Stimulated activated CD4-positive, alpha-beta T cell treated with anti-CD3 and anti-CD28 coated beads, Interleukin-1b, Interleukin-23, amount 100 ng/mL, for 4 hours (primary cell): ENCODE measurements at regions not wholly inside any gene's neighbourhood (a gene's known extent, or its start where the extent isn't known, plus 50 kb on each side); places are given as distances from the start of the nearest gene placed in this dataset.

ENCODE experiments used
- DNase-seq, 2 donors: peaks; one replicate each; pipeline ENCODE4 v3.0.0-alpha.2; 2020; ENCODE audit warnings: low read depth in 2 of 2

DNA sequence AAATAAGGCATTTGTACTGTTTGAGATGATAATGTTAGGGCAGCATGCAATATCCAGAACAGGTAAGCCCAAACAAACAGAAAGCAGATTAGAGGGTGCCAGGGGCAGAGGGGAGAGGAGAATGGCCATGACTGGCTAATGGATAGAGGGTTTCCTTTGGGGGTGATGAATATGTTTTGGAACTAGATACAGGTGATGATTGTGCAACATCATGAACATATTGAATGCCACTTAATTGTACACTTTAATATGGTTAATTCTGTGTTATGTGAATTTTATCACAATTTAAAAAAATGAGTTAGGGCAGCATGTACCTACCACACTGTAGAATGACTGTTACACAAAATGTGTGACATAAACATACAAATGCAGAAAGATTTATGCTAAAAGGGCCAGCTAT is 255.5 kb upstream of the FN1 start:
- DNase-seq = no peak

DNA sequence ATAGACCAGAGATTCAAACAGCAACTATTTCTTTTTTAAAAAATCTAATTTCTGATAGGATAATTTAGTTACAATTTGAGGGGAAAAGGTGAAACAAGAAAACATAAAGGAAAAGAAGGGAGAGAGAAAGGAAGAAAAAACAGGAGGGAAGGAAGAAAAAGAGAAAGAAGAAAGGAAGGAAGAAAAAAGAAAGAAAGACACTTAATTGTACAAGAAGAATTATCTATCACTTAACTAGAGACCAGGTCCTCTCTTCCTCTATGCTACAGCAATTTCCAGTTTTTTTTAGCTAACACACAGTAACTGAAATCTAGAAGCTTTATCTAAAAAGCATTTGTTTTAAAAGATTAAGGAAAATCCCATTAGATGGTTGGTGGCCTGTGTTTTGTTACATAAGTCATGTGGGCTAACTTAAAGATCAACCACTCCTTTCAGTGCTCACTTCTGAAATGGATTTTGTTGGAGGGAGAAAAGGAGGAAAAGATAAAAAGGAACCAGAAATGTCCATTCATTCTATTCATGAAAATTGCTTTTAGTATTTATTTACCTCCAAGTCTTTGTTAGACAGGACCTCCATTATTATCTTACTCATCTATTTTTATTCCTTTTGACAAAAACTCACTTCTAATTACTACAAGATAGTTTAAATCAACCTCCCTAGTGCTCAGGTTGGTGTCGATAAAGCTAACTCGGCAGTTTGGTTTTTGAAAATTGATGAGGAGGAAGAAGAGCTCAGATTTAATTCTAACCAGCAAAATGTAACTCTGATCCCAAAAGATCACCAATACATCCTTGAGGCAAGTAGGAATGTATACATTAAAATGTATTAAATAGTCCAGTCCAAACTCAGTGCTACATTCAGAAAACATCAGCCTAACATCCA is 251.5 kb upstream of the FN1 start:
- DNase-seq = no peak

DNA sequence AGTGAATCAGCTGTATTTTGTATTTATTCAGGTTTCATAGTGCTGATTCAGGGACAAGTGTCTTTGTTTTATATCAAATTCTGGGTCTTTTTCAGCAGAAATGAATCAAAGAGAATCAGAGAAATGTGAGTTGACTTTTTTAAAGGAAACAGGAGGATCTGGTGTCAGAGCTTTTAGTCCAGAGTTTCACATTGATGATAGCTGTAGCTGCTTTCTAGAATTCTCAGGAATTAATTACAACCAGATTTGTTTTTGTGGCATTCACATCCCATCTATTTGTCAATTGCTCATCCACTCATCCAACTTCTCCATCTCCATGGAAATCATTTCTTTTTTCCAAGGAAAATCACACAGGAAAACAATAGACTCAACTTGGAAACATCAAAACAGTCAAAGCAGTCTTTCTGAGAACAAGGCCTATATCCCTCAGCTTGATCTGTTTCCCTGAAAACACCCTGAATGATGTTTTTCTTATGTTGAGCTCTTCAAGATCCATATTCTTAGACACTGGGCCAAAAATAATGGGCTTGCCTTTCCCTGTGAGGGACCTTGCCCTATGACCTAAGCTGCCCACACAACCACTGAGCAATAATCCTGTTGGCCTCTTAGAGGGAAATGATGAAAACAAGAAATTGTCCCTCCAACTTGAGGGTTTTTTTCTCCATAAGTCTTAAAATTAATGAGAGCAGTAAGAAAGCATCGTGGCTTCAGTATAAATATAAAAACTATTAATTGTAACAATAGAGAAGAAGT is 249.5 kb upstream of the FN1 start:
- DNase-seq = no peak

DNA sequence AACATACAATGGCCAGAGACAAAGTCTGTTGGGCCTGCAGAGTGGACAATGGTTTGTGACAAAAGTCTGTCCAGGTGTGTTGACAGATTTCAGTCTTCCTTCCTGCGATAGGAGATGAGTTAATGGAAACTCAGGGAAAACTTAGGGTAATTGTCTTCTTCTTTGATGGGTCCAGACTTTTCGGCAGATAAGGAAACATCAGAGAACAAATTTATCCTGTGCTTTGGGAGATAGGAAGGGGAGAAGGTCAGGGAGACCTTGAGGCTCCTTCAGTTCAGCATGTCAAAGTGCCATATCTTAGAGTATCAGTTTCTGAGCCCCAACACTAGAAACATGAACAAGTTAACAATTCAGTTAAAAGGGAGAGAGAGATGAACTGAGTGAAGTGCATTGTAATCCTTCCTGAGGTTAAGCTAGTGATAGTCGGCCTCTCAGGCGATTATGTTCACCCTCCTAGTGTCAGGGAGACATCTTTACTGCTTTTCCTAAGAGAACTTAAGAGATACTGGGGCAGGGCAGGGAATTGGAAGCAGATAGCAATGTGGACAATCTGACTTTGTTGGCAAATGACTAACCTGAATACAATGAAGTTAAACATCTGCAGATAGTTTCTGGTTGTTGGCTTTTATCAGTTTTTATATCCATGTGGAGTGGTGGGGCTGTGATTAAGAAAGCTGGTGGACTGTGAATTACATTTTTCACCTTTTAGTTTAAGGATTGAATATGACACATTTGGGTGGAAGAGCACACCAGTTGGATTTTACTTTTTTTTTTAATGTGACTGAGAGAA is 248.8 kb upstream of the FN1 start:
- DNase-seq = no peak

DNA sequence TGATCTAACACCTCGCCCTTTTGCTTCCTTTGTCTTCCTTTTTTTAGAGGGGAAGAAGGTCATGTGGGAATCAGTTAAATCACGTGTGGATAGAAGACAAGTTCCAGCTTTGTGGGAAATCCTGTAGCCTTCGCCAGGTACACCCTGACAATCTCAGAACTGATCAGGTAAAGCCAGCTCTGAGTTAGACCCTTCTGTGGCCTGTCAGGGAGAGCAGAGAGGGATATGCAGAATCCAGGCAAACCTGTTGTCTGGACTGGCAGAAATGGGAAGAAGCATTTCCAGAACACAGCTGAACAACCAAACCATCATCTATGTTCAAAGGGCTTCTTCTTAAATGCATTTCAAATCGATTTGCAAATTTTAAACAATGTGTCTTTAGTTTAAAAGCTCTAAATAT is 247.4 kb upstream of the FN1 start:
- DNase-seq = no peak

DNA sequence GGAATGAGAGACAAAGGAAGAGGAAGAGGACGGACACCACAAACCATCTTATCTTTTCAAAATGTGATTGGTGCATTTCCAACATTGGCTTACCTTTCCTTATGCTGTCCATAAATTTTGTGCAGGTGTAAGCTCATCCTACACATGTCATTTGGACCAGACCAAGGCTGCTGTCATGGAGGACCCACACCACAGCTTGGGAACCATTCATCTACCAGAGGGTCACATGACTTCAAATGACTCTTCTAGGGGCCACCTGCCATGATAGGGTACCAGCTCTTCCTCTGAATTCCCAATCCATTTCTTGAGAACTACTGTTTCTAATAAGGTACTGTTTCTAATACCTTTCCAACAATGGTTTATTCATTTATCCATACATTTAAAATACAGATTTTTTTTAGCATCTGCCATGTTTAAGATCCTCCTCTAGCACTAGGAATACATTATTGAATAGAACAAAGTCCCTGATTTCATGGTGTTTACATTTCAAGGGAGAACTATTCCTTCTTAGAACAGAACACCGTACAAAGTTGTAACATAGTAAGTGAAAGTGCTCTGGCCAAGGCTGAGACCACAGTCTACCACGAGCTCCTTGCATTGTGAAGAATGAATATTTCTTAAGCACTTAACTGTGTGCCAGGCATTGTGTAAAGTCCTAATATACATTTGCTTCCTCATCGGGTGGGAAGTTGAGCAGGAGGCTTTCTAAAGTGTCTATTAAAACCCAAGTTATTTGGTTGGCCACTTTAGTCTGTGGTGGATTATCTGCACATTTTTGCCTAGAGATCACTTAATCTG is 246.1 kb upstream of the FN1 start:
- DNase-seq = no peak

DNA sequence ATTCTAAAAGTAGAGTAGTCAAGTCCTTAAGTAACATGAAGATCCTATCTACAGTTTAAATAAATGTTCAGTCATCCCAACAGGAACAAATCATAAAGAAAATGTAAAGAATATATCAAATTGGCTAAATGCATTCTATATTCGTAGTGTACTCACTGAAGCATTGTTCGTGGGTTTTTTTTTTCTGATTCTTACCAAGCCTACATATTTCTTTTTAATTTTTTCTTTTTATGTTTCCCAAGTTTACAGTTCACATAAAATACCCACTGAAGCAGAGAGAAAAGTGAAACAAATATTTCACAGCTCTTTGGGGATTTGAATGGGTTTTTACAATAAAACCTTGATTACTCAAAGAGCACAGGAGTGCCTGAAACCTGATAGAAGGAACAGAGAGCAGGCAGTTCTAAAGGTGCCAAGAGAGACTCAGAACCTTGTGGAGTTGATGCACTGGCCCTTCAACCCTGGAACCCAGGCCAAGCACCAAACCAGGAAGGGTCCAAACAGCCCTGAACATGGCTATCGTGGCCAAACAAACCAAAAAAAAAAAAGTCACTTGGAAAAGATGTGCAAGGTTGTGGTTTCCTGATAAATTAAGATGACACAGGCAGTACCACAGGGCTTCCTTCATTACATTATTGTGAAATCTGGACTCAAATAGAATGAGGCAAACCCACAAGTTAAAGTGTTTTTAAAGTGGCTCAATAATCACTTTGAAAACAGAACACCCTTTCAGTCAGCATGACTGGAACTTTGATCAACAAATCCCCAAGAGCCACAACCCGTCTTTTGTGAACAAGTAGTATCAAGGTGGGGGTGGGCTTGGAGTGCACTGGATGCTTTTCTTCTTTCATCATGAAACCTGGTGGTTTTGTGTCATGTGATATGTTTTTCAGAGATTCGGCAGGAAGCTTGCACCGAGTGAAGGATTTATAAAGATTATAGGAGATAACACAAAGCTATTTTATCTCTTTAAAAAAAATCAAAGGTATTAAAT is 245.0 kb upstream of the FN1 start:
- DNase-seq = no peak

DNA sequence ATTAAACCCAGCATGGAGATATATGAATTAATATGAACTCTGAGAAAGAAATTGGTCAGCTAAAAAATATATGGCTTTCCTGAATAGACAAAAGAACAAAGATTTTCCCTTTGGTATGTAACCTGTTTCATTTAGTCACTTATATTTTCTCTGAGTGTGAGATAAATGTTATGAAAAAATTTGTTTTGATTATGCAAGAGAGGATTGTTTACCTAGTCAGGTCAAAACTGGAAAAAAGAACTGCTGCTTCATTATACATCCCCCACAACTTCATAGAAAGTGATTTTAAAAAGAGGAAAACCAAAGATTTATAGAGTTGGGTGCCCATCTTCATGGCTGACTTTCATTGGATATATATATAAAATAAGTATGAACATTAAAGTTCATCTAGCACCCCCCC is 242.2 kb upstream of the FN1 start:
- DNase-seq = no peak

DNA sequence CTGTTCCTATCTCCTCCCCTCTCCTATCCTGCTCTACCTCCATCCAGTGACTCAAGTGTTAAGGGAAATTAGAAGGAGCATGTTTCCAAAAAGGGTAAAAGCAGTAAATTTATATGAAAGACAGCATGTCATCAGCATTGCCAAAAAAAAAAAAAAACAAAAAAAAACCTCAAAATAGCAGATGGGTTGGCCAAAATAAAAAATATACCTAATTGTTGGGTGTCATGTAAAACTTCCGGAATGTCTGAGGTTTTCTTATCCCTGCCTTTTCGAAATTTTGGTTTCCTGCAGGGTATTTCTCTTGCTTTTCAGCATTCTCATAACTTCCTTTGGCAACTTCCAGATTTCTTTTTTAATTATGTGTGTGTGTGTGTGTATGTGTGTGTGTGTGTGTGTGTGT is 241.6 kb upstream of the FN1 start:
- no peak for DNase-seq

DNA sequence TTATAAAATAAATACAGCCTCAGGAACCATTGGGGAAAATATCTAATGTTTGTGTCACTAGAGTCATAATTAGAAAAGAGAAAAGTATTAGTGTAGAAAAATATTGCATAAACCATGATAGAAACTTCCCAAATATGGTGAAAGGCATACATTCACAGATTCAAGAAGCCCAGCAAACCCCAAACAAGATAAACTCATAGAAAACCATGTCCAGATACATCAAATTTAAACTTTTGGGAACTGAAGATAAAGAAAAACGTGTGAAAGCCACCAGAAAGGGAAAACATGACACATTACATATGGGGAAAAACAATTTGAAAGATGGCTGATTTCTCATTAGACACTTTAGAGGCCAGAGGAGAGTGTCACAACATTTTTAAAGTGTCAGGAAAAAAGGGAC is 236.5 kb upstream of the FN1 start:
- no peak for DNase-seq

DNA sequence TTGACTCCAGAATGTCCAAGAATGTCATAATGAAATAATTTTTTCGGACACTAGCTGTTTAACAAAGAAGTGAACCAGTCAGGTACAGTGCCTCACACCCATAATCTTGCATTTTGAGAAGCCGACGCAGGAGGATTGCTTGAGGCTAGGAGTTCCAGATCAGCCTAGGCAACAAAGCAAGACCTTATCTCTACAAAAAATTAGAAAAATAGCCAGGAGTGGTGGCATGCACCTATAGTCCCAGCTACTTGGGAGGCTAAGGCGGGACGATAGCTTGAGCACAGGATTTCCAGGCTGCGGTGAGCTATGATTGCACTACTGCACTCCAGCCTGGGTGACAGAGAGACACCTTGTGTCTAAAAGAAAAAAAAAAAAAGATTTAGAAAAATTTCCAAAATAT is 235.8 kb upstream of the FN1 start:
- DNase-seq = no peak

DNA sequence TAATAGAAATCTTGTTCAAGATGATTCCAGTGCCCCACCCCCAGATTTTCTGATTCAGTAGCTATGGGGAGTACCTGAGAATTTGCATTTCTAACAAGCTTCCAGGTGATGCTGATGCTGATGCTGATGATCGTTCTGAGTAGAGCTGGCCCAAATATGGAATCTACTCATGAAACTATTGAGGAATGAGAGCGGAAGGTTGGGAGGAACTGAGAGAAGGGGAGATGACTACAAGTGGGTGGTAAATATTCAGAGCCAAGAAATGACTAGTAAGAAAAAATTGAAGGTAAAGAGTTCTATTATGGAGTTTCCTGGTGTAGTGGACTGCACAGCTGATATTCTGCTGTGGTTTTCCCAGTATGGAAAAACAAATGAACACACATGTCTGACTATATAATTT is 235.4 kb upstream of the FN1 start:
- no peak for DNase-seq

DNA sequence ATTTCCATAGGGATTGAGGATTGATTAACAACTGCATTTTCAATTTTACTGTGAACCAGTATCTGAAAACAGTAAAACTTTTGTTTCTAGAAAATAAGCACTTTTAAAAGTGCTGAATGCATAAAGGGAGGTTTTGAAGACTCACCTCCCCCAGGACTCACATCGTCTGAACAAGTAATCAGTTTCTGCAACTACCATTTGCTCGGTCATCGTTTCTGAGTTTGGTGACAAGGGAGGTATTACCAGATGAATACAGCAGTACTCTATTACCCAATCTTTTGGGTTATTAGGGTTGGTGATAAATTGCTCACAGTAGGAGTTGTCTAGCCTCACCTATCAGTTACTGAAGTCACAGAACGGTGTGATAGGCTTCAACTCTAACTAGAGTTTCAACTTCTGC is 234.5 kb upstream of the FN1 start:
- no peak for DNase-seq

DNA sequence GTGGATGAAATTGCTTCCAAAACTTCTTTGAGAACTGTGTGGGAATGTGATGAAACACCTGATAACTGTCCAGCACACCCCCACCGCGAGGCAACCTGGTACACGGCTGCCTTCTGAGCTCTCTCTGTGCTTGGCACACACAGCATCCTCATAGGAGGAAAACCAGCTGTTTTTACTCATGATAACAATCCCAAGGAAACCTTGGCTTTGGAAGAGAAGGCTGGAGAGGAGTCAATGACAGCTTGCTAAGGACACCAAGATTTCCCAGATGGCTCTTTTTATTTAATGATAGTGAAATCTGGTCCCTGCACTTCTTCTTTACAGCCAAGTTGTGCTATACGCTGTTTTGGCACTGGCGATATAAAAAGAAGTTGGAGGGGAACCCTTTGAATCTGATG is 232.5 kb upstream of the FN1 start:
- no peak for DNase-seq

DNA sequence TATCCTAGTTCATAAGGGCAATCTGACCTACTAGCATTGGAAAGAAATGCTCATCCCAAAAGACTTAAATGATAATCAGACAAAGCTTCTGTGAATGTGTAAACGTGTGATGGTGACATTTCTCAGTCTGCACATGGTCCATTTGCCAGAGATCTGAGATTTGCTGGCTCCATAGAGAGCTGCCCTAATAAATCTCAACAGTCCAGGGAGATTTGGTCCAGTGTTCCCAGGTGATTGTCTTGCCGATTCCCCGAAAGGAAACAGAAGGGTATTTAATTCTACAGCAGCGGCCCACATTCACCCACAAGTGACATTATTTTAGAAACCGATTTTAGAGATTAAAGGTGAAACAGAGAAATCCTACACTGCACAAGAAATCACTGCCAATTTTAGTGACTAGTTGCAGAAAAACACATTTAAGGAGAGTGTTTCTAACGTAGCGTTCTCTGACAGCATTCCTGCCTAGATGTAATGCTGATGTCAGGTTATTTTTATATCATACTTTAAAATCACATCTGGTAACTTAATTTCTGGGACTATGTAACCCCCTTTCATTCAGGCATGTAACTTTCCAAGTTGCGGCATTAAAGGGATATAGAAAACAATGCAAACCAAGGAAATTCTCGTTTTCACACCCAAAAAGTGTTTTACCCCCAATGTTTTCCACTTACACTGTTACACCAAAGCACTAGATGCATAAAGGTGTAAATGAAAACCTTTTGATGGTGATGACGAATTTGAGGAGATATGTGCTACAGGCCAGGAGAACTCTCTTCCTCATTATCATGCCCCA is 231.9 kb upstream of the FN1 start:
- no peak for DNase-seq

DNA sequence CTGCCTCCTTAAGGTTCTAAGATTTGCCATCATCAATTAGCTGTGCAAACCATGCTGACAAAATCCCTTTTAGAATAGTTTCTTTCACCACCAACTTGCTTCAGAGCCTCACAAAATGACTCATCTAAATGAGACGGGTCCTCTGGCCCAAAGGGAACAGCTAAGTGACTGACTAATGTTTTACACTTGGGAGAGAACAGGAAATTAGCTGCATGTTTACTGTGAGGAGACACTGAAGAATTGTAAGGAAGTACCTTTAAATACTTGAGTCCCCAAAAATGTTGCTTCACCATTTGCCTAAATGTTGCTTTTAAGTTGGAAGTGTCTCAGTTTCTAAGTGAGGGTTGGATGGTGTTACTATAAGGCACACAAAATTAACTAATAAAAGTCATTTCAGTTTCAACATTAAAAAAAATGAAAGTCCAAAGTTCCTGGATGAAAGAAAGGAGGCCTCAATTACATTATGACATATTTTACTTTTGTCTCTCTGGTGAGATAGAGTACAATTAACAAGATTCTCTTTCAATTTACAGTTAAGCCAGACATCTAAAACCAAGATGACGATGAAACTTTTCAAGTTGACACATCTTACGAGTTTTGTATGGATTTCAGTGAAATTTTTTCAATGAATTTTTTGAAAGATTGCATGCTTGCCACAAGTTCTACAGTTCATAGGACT is 229.1 kb upstream of the FN1 start:
- no peak for DNase-seq

DNA sequence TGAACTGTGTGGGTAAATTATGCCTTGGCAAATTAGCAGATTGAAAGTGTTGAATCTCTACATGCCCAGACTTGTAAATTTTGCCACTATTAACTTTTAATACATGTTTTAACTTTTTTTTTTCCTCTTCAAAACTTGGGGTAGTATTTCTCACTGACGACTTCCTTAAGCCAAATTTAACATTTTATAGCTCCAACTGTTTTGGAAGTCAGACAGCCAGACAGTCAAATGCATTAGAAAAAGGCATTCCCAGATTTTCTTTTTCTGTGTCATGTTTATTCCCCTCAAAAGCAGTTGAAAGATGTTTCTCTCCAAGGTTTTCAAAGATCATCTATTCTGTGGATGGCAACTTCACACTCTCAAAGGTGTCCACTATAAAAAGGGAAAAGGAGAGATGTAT is 226.8 kb upstream of the FN1 start:
- no peak for DNase-seq

DNA sequence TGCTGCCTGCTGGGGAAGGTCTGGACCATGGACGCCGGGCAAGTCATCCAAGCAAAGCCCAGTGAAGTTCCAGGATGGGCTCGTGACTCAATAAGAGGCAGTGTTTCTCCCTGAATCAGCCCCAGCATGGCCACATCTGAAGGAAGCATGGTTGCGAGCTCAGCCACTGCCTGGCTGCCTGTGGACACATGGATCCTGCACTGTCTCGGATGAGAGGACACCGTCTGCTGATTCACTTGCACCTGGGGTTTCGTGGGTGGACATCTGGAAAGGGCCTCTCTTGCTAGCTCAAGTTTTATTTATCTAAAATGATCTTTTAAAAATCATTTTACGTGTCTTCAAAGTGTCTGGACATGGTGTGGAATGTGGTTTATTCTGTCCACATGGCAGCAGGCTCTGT is 224.8 kb upstream of the FN1 start:
- DNase-seq = no peak

DNA sequence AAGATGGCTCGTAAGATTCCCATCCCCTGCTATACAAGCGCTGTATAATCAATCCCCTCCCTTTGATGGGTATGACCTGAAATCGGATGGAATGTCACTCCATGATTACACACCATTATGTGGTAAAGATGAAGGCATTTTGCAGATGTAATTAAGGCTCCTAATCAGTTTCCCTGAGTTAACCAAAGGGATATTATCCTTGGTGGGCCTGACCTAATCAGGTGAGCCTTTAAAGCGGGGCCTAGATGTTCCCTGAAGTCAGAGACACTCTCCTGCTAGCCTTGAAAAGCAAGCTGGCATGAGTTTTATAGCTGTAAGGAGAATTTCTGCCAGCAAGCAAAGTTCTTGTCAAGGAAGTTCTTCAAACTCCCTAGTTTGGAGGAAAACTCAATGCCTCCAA is 223.8 kb upstream of the FN1 start:
- no peak for DNase-seq
